ENCODE measurements at regions not wholly inside any gene's neighbourhood (a gene's known extent, or its start where the extent isn't known, plus 50 kb on each side); places are given as distances from the start of the nearest gene placed in this dataset.

DNA sequence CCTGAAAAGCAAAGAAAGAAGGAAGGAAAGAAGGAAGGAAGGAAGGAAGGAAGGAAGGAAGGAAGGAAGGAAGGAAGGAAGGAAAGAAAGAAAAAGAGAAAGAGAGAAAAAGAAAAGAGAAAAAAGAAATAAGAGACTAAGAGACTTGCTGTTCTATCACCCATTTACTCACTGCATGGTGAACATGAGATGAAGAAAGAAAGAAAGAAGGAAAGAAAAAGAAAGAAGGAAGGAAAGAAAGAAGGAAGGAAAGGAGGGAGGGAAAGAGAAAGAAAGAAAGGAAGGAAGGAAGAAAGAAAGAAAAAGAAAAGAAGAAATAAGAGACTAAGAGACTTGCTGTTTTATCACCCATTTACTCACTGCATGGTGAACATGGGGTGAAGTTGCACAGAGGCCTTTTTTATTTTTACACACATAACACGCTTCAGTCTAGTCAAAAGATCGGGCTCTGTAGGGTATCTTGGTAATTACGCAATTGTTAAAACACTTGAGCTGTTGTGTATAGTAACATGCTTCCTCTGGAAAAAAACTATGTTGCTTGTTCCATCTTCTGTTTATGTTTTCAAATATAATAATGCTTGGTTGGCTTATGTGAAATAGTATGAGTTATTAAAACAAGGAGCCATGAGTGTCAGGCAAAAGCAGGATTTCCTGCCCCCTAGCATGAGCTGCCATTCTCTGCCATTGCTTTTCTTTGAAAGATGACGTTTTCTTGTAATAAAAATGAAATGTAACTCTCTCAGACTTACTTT is 119.3 kb upstream of the ZNF608 start:
- TF ChIP-seq, protein P1, sequence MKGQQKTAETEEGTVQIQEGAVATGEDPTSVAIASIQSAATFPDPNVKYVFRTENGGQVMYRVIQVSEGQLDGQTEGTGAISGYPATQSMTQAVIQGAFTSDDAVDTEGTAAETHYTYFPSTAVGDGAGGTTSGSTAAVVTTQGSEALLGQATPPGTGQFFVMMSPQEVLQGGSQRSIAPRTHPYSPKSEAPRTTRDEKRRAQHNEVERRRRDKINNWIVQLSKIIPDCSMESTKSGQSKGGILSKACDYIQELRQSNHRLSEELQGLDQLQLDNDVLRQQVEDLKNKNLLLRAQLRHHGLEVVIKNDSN (IDR thresholded peaks at IDR 0.05) = no peak
- no peak for TF ChIP-seq ZBTB7A (IDR thresholded peaks at IDR 0.05; ENCODE audit: low read depth)
- TF ChIP-seq TEAD4 (IDR thresholded peaks at IDR 0.05) = no peak
- no peak for TF ChIP-seq TAF1 (IDR thresholded peaks at IDR 0.05; ENCODE audit: low read depth)
- no peak for TF ChIP-seq CREB1 (IDR thresholded peaks at IDR 0.05; ENCODE audit: low read depth)

GRCh38 chr5:124866355-124867136 is 120.1 kb upstream of the ZNF608 start:
- TF ChIP-seq CREB1 (IDR thresholded peaks at IDR 0.05; ENCODE audit: low read depth) (no peak), RAD21 (IDR thresholded peaks at IDR 0.05; ENCODE audit: low read depth) (no peak), TAF1 (IDR thresholded peaks at IDR 0.05; ENCODE audit: low read depth) (no peak), EGR1 (IDR thresholded peaks at IDR 0.05) (no peak), YY1 (IDR thresholded peaks at IDR 0.05; ENCODE audit: low read depth) (no peak), EP300 (IDR thresholded peaks at IDR 0.05; ENCODE audit: borderline replicate concordance) (no peak)

GRCh38 chr5:124867137-124867704 is 120.8 kb upstream of the ZNF608 start:
- TF ChIP-seq FOXM1 (IDR thresholded peaks at IDR 0.05; ENCODE audit: borderline replicate concordance, low read depth) (no peak), YY1 (IDR thresholded peaks at IDR 0.05; ENCODE audit: low read depth) (no peak), REST (IDR thresholded peaks at IDR 0.05; ENCODE audit: low read depth) (no peak), TCF12 (IDR thresholded peaks at IDR 0.05; ENCODE audit: low read depth) (no peak), RAD21 (IDR thresholded peaks at IDR 0.05; ENCODE audit: low read depth) (no peak), ZBTB7A (IDR thresholded peaks at IDR 0.05; ENCODE audit: low read depth) (no peak), NFIC (IDR thresholded peaks at IDR 0.05) (no peak), EP300 (IDR thresholded peaks at IDR 0.05; ENCODE audit: borderline replicate concordance) (no peak), CREB1 (IDR thresholded peaks at IDR 0.05; ENCODE audit: low read depth) (no peak), EGR1 (IDR thresholded peaks at IDR 0.05) (no peak), CEBPB (IDR thresholded peaks at IDR 0.05) (no peak)
- TF ChIP-seq, protein P2, sequence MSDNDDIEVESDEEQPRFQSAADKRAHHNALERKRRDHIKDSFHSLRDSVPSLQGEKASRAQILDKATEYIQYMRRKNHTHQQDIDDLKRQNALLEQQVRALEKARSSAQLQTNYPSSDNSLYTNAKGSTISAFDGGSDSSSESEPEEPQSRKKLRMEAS (IDR thresholded peaks at IDR 0.05) = no peak
- TF ChIP-seq, protein P1 (IDR thresholded peaks at IDR 0.05) = no peak

DNA sequence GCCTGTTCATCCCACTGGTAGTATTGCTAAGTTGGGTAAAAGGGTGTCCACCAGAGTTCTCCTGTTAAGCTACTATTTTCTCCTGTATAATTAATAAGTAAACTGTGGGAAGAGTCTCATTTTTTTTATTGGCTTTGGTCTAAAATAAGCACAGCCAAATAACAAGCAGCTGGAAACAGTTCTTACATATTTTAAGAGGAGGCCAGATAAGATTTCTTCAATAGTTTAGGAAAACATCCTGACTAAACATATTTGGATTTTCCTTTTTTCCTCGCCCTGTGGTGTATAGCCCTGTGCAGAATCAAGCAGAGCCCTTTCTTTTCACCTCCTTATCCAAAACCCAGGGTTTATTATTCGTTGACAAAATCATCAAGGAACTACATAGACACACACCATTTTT is 122.2 kb upstream of the ZNF608 start:
- TF ChIP-seq TCF12 (IDR thresholded peaks at IDR 0.05; ENCODE audit: low read depth) = no peak
- no peak for TF ChIP-seq EP300 (IDR thresholded peaks at IDR 0.05; ENCODE audit: borderline replicate concordance)
- no peak for TF ChIP-seq EGR1 (IDR thresholded peaks at IDR 0.05)
- TF ChIP-seq, protein P1 (IDR thresholded peaks at IDR 0.05) = no peak
- TF ChIP-seq, protein P2 (IDR thresholded peaks at IDR 0.05) = no peak
- no peak for TF ChIP-seq ZBTB7A (IDR thresholded peaks at IDR 0.05; ENCODE audit: low read depth)
- no peak for TF ChIP-seq REST (IDR thresholded peaks at IDR 0.05; ENCODE audit: low read depth)
- TF ChIP-seq TEAD4 (IDR thresholded peaks at IDR 0.05) = no peak
- no peak for TF ChIP-seq CEBPB (IDR thresholded peaks at IDR 0.05)
- TF ChIP-seq RAD21 (IDR thresholded peaks at IDR 0.05; ENCODE audit: low read depth) = no peak
- no peak for TF ChIP-seq CREB1 (IDR thresholded peaks at IDR 0.05; ENCODE audit: low read depth)
- no peak for TF ChIP-seq YY1 (IDR thresholded peaks at IDR 0.05; ENCODE audit: low read depth)
- no peak for TF ChIP-seq NFIC (IDR thresholded peaks at IDR 0.05)
- no peak for TF ChIP-seq TAF1 (IDR thresholded peaks at IDR 0.05; ENCODE audit: low read depth)
- no peak for TF ChIP-seq FOXM1 (IDR thresholded peaks at IDR 0.05; ENCODE audit: borderline replicate concordance, low read depth)
